GM23338 (cell line): ENCODE measurements at regions not wholly inside any gene's neighbourhood (a gene's known extent, or its start where the extent isn't known, plus 50 kb on each side); places are given as distances from the start of the nearest gene placed in this dataset.

Experiments
- CREB1 ChIP-seq: fragments of 250-450 bp; sonication (Bioruptor Pico); IDR thresholded peaks from 2 replicates; pipeline ENCODE4 v1.5.0; 2020; ENCODE audit warnings: low read depth, mild to moderate bottlenecking, moderate library complexity
- EZH2 ChIP-seq: fragments of 200-600 bp; sonication (generic); IDR thresholded peaks from one replicate; pipeline ENCODE4 v1.8.0; 2017; ENCODE audit warnings: antibody characterized with exemption, mild to moderate bottlenecking, low read depth; ENCODE audit not compliant: unreplicated experiment
- EZH2phosphoT487 ChIP-seq: fragments of 200-600 bp; sonication (generic); IDR thresholded peaks from one replicate; pipeline ENCODE4 v1.8.1; 2018; ENCODE audit warnings: antibody characterized with exemption; ENCODE audit not compliant: unreplicated experiment
- JUNB ChIP-seq: IDR thresholded peaks from one replicate; pipeline ENCODE4 v1.6.1; 2016; ENCODE audit warnings: antibody characterized with exemption; ENCODE audit not compliant: unreplicated experiment
- NANOG ChIP-seq: IDR thresholded peaks from 2 replicates; pipeline ENCODE4 v1.6.1; 2016; ENCODE audit warnings: antibody characterized with exemption, borderline replicate concordance
- POLR2AphosphoS5 ChIP-seq: IDR thresholded peaks from 2 replicates; pipeline ENCODE4 v1.6.1; 2016; ENCODE audit warnings: antibody characterized with exemption, low read depth
- STAT1 ChIP-seq: IDR thresholded peaks from one replicate; pipeline ENCODE4 v1.6.1; 2016; ENCODE audit warnings: antibody characterized with exemption; ENCODE audit not compliant: unreplicated experiment
- TF ChIP-seq, protein P1 (sequence below), 2 experiments: fragments of 200-600 bp in 1 of 2; sonication (generic) in 1 of 2; conservative IDR thresholded peaks; 2 replicates each; pipeline versions ENCODE4 v1.5.1 to v1.6.1; 2016 to 2017; ENCODE audit warnings: antibody characterized with exemption in 2 of 2, low read depth in 2 of 2, mild to moderate bottlenecking in 2 of 2, moderate library complexity in 1 of 2
- TF ChIP-seq, protein P2 (sequence below): IDR thresholded peaks from one replicate; pipeline ENCODE4 v1.6.1; 2018; ENCODE audit warnings: antibody characterized with exemption; ENCODE audit not compliant: unreplicated experiment

DNA sequence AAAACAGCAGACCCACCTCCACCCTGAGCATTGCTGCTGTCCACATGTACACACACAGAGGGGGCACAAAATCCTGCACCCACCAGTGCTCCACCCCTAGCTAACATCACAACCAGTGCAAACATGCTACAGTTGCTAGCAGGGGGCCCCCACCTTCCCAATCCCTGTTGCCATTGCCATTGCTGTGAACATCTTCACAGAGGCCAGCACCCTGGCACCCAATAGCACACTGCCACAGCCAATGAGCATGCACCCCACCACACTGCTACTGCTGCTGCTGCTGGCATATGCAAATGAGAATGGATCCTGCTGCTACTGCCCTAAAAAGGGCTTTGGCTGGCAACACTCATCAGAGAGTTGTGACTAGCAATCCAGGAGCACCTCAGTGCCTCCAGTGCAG, 1061.9 kb downstream of the ARAP2 start:
- TF ChIP-seq NANOG (no peak), POLR2AphosphoS5 (no peak), EZH2phosphoT487 (no peak), EZH2 (no peak), STAT1 (no peak), CREB1 (CRISPR knock-in tag) (no peak), JUNB (no peak)
- TF ChIP-seq, protein P1, sequence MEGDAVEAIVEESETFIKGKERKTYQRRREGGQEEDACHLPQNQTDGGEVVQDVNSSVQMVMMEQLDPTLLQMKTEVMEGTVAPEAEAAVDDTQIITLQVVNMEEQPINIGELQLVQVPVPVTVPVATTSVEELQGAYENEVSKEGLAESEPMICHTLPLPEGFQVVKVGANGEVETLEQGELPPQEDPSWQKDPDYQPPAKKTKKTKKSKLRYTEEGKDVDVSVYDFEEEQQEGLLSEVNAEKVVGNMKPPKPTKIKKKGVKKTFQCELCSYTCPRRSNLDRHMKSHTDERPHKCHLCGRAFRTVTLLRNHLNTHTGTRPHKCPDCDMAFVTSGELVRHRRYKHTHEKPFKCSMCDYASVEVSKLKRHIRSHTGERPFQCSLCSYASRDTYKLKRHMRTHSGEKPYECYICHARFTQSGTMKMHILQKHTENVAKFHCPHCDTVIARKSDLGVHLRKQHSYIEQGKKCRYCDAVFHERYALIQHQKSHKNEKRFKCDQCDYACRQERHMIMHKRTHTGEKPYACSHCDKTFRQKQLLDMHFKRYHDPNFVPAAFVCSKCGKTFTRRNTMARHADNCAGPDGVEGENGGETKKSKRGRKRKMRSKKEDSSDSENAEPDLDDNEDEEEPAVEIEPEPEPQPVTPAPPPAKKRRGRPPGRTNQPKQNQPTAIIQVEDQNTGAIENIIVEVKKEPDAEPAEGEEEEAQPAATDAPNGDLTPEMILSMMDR (conservative IDR thresholded peaks at IDR 0.05; ENCODE audit: low read depth in 2 of 2) = no peak
- TF ChIP-seq, protein P2, sequence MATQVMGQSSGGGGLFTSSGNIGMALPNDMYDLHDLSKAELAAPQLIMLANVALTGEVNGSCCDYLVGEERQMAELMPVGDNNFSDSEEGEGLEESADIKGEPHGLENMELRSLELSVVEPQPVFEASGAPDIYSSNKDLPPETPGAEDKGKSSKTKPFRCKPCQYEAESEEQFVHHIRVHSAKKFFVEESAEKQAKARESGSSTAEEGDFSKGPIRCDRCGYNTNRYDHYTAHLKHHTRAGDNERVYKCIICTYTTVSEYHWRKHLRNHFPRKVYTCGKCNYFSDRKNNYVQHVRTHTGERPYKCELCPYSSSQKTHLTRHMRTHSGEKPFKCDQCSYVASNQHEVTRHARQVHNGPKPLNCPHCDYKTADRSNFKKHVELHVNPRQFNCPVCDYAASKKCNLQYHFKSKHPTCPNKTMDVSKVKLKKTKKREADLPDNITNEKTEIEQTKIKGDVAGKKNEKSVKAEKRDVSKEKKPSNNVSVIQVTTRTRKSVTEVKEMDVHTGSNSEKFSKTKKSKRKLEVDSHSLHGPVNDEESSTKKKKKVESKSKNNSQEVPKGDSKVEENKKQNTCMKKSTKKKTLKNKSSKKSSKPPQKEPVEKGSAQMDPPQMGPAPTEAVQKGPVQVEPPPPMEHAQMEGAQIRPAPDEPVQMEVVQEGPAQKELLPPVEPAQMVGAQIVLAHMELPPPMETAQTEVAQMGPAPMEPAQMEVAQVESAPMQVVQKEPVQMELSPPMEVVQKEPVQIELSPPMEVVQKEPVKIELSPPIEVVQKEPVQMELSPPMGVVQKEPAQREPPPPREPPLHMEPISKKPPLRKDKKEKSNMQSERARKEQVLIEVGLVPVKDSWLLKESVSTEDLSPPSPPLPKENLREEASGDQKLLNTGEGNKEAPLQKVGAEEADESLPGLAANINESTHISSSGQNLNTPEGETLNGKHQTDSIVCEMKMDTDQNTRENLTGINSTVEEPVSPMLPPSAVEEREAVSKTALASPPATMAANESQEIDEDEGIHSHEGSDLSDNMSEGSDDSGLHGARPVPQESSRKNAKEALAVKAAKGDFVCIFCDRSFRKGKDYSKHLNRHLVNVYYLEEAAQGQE = no peak
